ENCODE measurements at regions not wholly inside any gene's neighbourhood (a gene's known extent, or its start where the extent isn't known, plus 50 kb on each side); places are given as distances from the start of the nearest gene placed in this dataset.
A peak's percentile ranks its signal among the peaks of the same experiment; 100 is the strongest.

- TF ChIP-seq ATF2 (CRISPR knock-in tag; IDR thresholded peaks at IDR 0.05; ENCODE audit: borderline replicate concordance, low read depth) (no peak), NFYB (CRISPR knock-in tag; conservative IDR thresholded peaks at IDR 0.05; ENCODE audit: low read depth) (no peak), ZNF396 (CRISPR knock-in tag; IDR thresholded peaks at IDR 0.05; ENCODE audit: borderline replicate concordance) (no peak), CTCF (IDR thresholded peaks at IDR 0.05) (no peak), AFF4 (CRISPR knock-in tag; IDR thresholded peaks at IDR 0.05; ENCODE audit: borderline replicate concordance) (no peak), ATF3 (CRISPR knock-in tag; conservative IDR thresholded peaks at IDR 0.05) (no peak), ZNF416 (CRISPR knock-in tag; IDR thresholded peaks at IDR 0.05) (no peak), ZNF512 (CRISPR knock-in tag; IDR thresholded peaks at IDR 0.05; ENCODE audit: borderline replicate concordance) (no peak), TP53 (CRISPR knock-in tag; IDR thresholded peaks at IDR 0.05) (no peak)
- TF ChIP-seq, protein P1, sequence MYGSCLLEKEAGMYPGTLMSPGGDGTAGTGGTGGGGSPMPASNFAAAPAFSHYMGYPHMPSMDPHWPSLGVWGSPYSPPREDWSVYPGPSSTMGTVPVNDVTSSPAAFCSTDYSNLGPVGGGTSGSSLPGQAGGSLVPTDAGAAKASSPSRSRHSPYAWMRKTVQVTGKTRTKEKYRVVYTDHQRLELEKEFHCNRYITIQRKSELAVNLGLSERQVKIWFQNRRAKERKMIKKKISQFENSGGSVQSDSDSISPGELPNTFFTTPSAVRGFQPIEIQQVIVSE (CRISPR knock-in tag; IDR thresholded peaks at IDR 0.05; ENCODE audit: borderline replicate concordance), result no peak
- TF ChIP-seq, protein P2, sequence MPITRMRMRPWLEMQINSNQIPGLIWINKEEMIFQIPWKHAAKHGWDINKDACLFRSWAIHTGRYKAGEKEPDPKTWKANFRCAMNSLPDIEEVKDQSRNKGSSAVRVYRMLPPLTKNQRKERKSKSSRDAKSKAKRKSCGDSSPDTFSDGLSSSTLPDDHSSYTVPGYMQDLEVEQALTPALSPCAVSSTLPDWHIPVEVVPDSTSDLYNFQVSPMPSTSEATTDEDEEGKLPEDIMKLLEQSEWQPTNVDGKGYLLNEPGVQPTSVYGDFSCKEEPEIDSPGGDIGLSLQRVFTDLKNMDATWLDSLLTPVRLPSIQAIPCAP (CRISPR knock-in tag; IDR thresholded peaks at IDR 0.05), result no peak
- TF ChIP-seq, protein P3, sequence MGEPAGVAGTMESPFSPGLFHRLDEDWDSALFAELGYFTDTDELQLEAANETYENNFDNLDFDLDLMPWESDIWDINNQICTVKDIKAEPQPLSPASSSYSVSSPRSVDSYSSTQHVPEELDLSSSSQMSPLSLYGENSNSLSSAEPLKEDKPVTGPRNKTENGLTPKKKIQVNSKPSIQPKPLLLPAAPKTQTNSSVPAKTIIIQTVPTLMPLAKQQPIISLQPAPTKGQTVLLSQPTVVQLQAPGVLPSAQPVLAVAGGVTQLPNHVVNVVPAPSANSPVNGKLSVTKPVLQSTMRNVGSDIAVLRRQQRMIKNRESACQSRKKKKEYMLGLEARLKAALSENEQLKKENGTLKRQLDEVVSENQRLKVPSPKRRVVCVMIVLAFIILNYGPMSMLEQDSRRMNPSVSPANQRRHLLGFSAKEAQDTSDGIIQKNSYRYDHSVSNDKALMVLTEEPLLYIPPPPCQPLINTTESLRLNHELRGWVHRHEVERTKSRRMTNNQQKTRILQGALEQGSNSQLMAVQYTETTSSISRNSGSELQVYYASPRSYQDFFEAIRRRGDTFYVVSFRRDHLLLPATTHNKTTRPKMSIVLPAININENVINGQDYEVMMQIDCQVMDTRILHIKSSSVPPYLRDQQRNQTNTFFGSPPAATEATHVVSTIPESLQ (CRISPR knock-in tag; IDR thresholded peaks at IDR 0.05), result no peak
These were observed 111.4 kb downstream of the ATXN3L start (continued) for GRCh38 chrX:13208281-13208935.

- H3K27me3 Mint-ChIP-seq (ENCODE audit: low read depth), result no peaks in the 10 kb centered on the region
- no peak for ATAC-seq
- no peak overlapping the region for H3K4me3 Mint-ChIP-seq
- no peak for DNase-seq (ENCODE audit: low spot score)
- ChIA-PET POLR2A (no interaction called here), CTCF (no interaction called here)
- H3K9me3 Mint-ChIP-seq, result 0 out of 2 replicates have a peak, but pooled peaks cover 4% of the 10 kb centered on the region
- H3K4me1 Mint-ChIP-seq, result peaks cover 53% of the 10 kb centered on the region
- H3K27ac Mint-ChIP-seq, result peak overlapping the region; percentile 63
- no peaks in the 10 kb centered on the region for H3K36me3 Mint-ChIP-seq
- TF ChIP-seq RELA (CRISPR knock-in tag; IDR thresholded peaks at IDR 0.05; ENCODE audit: borderline replicate concordance), result no peak
- no peak for TF ChIP-seq NR1H2 (CRISPR knock-in tag; IDR thresholded peaks at IDR 0.05)
- TF ChIP-seq, protein P4, sequence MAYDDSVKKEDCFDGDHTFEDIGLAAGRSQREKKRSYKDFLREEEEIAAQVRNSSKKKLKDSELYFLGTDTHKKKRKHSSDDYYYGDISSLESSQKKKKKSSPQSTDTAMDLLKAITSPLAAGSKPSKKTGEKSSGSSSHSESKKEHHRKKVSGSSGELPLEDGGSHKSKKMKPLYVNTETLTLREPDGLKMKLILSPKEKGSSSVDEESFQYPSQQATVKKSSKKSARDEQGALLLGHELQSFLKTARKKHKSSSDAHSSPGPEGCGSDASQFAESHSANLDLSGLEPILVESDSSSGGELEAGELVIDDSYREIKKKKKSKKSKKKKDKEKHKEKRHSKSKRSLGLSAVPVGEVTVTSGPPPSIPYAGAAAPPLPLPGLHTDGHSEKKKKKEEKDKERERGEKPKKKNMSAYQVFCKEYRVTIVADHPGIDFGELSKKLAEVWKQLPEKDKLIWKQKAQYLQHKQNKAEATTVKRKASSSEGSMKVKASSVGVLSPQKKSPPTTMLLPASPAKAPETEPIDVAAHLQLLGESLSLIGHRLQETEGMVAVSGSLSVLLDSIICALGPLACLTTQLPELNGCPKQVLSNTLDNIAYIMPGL (CRISPR knock-in tag; IDR thresholded peaks at IDR 0.05), result no peak
- no peak for TF ChIP-seq HMGA2 (CRISPR knock-in tag; IDR thresholded peaks at IDR 0.05)
- TF ChIP-seq JUN (CRISPR knock-in tag; IDR thresholded peaks at IDR 0.05), result no peak
- TF ChIP-seq ZNF281 (CRISPR knock-in tag; IDR thresholded peaks at IDR 0.05), result no peak
These were observed 116.6 kb downstream of the ATXN3L start for GRCh38 chrX:13203271-13203670.

Measured in WTC11 (cell line).